MCF 10A (cell line): ENCODE measurements at regions not wholly inside any gene's neighbourhood (a gene's known extent, or its start where the extent isn't known, plus 50 kb on each side); places are given as distances from the start of the nearest gene placed in this dataset.

Source experiments
- BruUV-seq: library from RNA; stranded (reverse); fragments of 400-500 nt; replicated peaks from 2 replicates; lab custom pipeline; 2021; lab: Mats Ljungman, UMichigan
- CTCF ChIA-PET: fragments of 300-600 bp; sonication (Branson Sonifier 250); formaldehyde crosslinking; extraction: SDS; loops from one replicate; lab custom pipeline; 2021; ENCODE audit warnings: antibody characterized with exemption, inconsistent platforms; lab: Yijun Ruan, JAX
- POLR2A ChIA-PET: fragments of 300-600, 350-650 bp; sonication (Branson Sonifier 250); formaldehyde crosslinking; extraction: SDS; loops from one replicate; lab custom pipeline; 2020; ENCODE audit warnings: antibody characterized with exemption, inconsistent platforms; lab: Yijun Ruan, JAX
- DNase-seq: peaks from one replicate; pipeline ENCODE4 v3.0.0-alpha.2; 2018; ENCODE audit not compliant: unreplicated experiment
- H3K27ac Mint-ChIP-seq: one replicate; pipeline ENCODE4 v1.8.0; 2022; ENCODE audit warnings: mild to moderate bottlenecking, low read depth, mixed read lengths; ENCODE audit not compliant: unreplicated experiment
- H3K27me3 Mint-ChIP-seq: one replicate; pipeline ENCODE4 v1.8.0; 2022; ENCODE audit warnings: mixed read lengths; ENCODE audit not compliant: insufficient read depth, unreplicated experiment
- H3K36me3 Mint-ChIP-seq: one replicate; pipeline ENCODE4 v1.8.0; 2022; ENCODE audit warnings: mild to moderate bottlenecking, moderate library complexity, mixed read lengths; ENCODE audit not compliant: insufficient read depth, unreplicated experiment
- H3K4me1 Mint-ChIP-seq: one replicate; pipeline ENCODE4 v1.8.0; 2022; ENCODE audit warnings: mixed read lengths; ENCODE audit not compliant: insufficient read depth, unreplicated experiment
- H3K4me3 Mint-ChIP-seq: one replicate; pipeline ENCODE4 v1.8.0; 2022; ENCODE audit warnings: mild to moderate bottlenecking, moderate library complexity, mixed read lengths; ENCODE audit not compliant: unreplicated experiment
- H3K9me3 Mint-ChIP-seq: one replicate; pipeline ENCODE4 v1.8.0; 2022; ENCODE audit warnings: mixed read lengths; ENCODE audit not compliant: unreplicated experiment
- intact Hi-C: fragments of 100-400 bp; cut with micrococcal nuclease; formaldehyde crosslinking; loops from 2 replicates; pipeline ENCODE4 v1.14.1; 2022
- TF ChIP-seq, protein P1 (sequence below): fragments of 200-600 bp; IDR thresholded peaks from one replicate; pipeline ENCODE4 v1.8.0; 2022; ENCODE audit warnings: antibody characterized with exemption, mild to moderate bottlenecking; ENCODE audit not compliant: unreplicated experiment

GRCh38 chr2:10985260-10985659 lies 73.5 kb downstream of the KCNF1 start:
- H3K27me3 Mint-ChIP-seq: peaks cover 12% of the 10 kb centered on the region
- no peaks in the 10 kb centered on the region for H3K4me1 Mint-ChIP-seq
- H3K27ac Mint-ChIP-seq: no peak overlapping the region
- H3K36me3 Mint-ChIP-seq: no peaks in the 10 kb centered on the region
- no peak overlapping the region for H3K4me3 Mint-ChIP-seq
- no TSS peak for BruUV-seq
- POLR2A ChIA-PET: no interaction called here
- TF ChIP-seq, protein P1, sequence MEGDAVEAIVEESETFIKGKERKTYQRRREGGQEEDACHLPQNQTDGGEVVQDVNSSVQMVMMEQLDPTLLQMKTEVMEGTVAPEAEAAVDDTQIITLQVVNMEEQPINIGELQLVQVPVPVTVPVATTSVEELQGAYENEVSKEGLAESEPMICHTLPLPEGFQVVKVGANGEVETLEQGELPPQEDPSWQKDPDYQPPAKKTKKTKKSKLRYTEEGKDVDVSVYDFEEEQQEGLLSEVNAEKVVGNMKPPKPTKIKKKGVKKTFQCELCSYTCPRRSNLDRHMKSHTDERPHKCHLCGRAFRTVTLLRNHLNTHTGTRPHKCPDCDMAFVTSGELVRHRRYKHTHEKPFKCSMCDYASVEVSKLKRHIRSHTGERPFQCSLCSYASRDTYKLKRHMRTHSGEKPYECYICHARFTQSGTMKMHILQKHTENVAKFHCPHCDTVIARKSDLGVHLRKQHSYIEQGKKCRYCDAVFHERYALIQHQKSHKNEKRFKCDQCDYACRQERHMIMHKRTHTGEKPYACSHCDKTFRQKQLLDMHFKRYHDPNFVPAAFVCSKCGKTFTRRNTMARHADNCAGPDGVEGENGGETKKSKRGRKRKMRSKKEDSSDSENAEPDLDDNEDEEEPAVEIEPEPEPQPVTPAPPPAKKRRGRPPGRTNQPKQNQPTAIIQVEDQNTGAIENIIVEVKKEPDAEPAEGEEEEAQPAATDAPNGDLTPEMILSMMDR: no peak
- DNase-seq: no peak
- no peaks in the 10 kb centered on the region for H3K9me3 Mint-ChIP-seq
- CTCF ChIA-PET: no interaction called here
- intact Hi-C loops: no loop called here

DNA sequence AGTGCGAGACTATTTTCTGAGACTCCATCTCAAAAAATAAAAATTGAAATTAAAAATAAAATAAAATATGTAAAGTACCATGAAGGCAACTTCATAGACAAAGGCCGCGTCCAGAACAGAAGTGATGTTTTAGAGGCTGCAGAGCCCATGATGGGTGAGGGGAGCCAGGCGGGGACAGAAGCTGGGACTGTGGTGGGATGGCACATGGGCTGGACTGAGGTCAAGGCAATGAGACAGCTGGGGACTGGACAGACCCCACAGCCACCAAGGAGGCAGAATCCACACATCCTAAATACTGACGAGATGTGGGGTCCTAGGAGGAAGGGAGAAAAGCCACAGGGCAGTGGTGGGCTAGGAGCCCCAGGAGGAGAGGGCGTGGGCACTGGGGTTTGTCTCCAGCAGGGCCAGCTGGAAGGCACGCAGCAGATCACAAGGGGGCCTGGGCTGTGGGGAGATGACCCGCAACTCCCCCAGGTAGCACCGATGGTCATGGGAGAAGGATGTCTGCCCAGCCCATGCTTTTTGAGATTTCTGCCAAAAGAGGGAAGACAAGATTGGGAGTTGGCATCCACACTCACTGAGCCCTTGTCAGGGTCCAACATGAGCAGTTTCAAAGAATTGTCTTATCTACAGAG lies 74.3 kb downstream of the KCNF1 start:
- Mint-ChIP-seq H3K4me3 (no peak overlapping the region), H3K27ac (no peak overlapping the region), H3K36me3 (no peaks in the 10 kb centered on the region), H3K27me3 (peaks cover 12% of the 10 kb centered on the region), H3K4me1 (no peaks in the 10 kb centered on the region), H3K9me3 (no peaks in the 10 kb centered on the region)
- TF ChIP-seq, protein P1: no peak
- CTCF ChIA-PET: no interaction called here
- POLR2A ChIA-PET: no interaction called here
- DNase-seq: no peak
- BruUV-seq: no TSS peak
- intact Hi-C loops: no loop called here

DNA sequence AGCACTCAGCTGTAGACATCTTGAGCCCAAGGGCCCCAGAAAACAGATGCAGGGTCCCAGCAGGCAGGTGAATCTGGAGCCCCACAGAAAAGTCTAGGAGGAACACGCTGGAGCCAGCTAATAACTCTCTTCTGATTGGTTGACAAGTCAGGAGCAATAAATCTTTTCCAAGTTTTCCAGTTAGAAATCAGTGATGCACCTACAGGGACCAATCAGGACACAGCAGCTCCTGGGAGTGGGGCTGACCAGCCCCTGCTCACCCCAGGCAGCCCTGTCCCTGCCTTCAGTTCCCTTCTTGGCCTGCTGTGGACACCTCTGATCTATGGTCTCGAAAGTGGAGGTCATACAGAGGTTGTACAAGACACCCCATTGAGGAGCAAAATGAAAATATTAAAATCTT lies 75.7 kb downstream of the KCNF1 start:
- ChIA-PET POLR2A (no interaction called here), CTCF (no interaction called here)
- H3K4me1 Mint-ChIP-seq: no peaks in the 10 kb centered on the region
- intact Hi-C loops: no loop called here
- no peak for DNase-seq
- no peaks in the 10 kb centered on the region for H3K9me3 Mint-ChIP-seq
- H3K4me3 Mint-ChIP-seq: no peak overlapping the region
- TF ChIP-seq, protein P1: no peak
- H3K27ac Mint-ChIP-seq: no peak overlapping the region
- no TSS peak for BruUV-seq
- peaks cover 26% of the 10 kb centered on the region for H3K27me3 Mint-ChIP-seq
- H3K36me3 Mint-ChIP-seq: no peaks in the 10 kb centered on the region

- ChIA-PET POLR2A (no interaction called here), CTCF (no interaction called here)
- BruUV-seq: no TSS peak
- Mint-ChIP-seq H3K27me3 (peaks cover 30% of the 10 kb centered on the region), H3K36me3 (no peaks in the 10 kb centered on the region), H3K9me3 (no peaks in the 10 kb centered on the region), H3K27ac (no peak overlapping the region), H3K4me1 (no peaks in the 10 kb centered on the region), H3K4me3 (no peak overlapping the region)
- TF ChIP-seq, protein P1: no peak
- intact Hi-C loops: no loop called here
- DNase-seq: no peak
Measured at GRCh38 chr2:10987861-10988260, 76.1 kb downstream of the KCNF1 start.
